LHCN-M2 (cell line): ENCODE measurements at regions not wholly inside any gene's neighbourhood (a gene's known extent, or its start where the extent isn't known, plus 50 kb on each side); places are given as distances from the start of the nearest gene placed in this dataset.
A peak's percentile ranks its signal among the peaks of the same experiment; 100 is the strongest.

ENCODE experiments used
- DNase-seq: peaks from one replicate; pipeline ENCODE4 v3.0.0-alpha.2; 2012; ENCODE audit warnings: low read depth

- DNase-seq = no peak
These were observed 62.9 kb upstream of the SIMC1 start for GRCh38 chr5:176175101-176175852.

- DNase-seq = no peak
These were observed 62.0 kb upstream of the SIMC1 start for GRCh38 chr5:176176231-176176630.

- DNase-seq = no peak
These were observed 59.4 kb upstream of the SIMC1 start for GRCh38 chr5:176178789-176179188.

GRCh38 chr5:176180339-176180738 lies 57.9 kb upstream of the SIMC1 start:
- DNase-seq = peak; percentile 8

- DNase-seq = no peak
These were observed 57.4 kb upstream of the SIMC1 start for GRCh38 chr5:176180781-176181180.

- DNase-seq = no peak
These were observed 56.9 kb upstream of the SIMC1 start for GRCh38 chr5:176181271-176181855.

- no peak for DNase-seq
These were observed 54.7 kb upstream of the SIMC1 start for GRCh38 chr5:176183321-176184074.

- DNase-seq = no peak
These were observed 53.6 kb upstream of the SIMC1 start for GRCh38 chr5:176184608-176185132.

GRCh38 chr5:176185133-176185733 lies 53.0 kb upstream of the SIMC1 start:
- DNase-seq = peak; percentile 27

- no peak for DNase-seq
These were observed 52.1 kb upstream of the SIMC1 start for GRCh38 chr5:176186107-176186506.

GRCh38 chr5:176187276-176188062 lies 50.8 kb upstream of the SIMC1 start:
- DNase-seq = no peak

GRCh38 chr5:176188085-176188484 lies 50.1 kb upstream of the SIMC1 start:
- no peak for DNase-seq
